ENCODE measurements at regions not wholly inside any gene's neighbourhood (a gene's known extent, or its start where the extent isn't known, plus 50 kb on each side); places are given as distances from the start of the nearest gene placed in this dataset.

- Histone ChIP-seq H3K4me3 (no peak overlapping the region), H3K27me3 (replicated peaks in 1 of 7) (no peaks in the 10 kb centered on the region), H3K9me3 (no peaks in the 10 kb centered on the region), H3K27ac (no peak overlapping the region), H3K36me3 (no peaks in the 10 kb centered on the region), H3K4me1 (peaks cover 0 to 11% (median 0%) of the 10 kb centered on the region in 6 donors)
- TF ChIP-seq CTCF (IDR thresholded peaks at IDR 0.05 in 8 of 11, conservative IDR thresholded peaks at IDR 0.05 in 3 of 11): no peak
- no peak for TF ChIP-seq POLR2AphosphoS5 (IDR thresholded peaks at IDR 0.05)
- no peak for TF ChIP-seq POLR2A (IDR thresholded peaks at IDR 0.05)
- DNase-seq: no peak
- intact Hi-C loops (cut with DNase I; ENCODE audit: low total_unique reads): no loop called here
- WGBS, 5 donors: 69 to 91% (median 87%) methylated on average over 1 of the region's 1 CpG
Observed at GRCh38 chr13:97127842-97128241, 94.3 kb upstream of the MBNL2 start.

GRCh38 chr13:97130190-97130589 lies 91.9 kb upstream of the MBNL2 start:
- Histone ChIP-seq H3K27ac (no peak overlapping the region), H3K4me3 (no peak overlapping the region), H3K36me3 (no peaks in the 10 kb centered on the region), H3K4me1 (peaks cover 0 to 7% (median 0%) of the 10 kb centered on the region in 6 donors), H3K27me3 (replicated peaks in 1 of 7) (peaks cover 0 to 3% (median 0%) of the 10 kb centered on the region in 7 donors), H3K9me3 (no peaks in the 10 kb centered on the region)
- intact Hi-C loops (cut with DNase I; ENCODE audit: low total_unique reads): no loop called here
- WGBS, 5 donors: 75 to 89% (median 84%) methylated on average over 1 of the region's 1 CpG
- no peak for DNase-seq
- no peak for TF ChIP-seq POLR2A (IDR thresholded peaks at IDR 0.05)
- TF ChIP-seq POLR2AphosphoS5 (IDR thresholded peaks at IDR 0.05): no peak
- no peak for TF ChIP-seq CTCF (IDR thresholded peaks at IDR 0.05 in 8 of 11, conservative IDR thresholded peaks at IDR 0.05 in 3 of 11)

GRCh38 chr13:97131447-97131846 lies 90.7 kb upstream of the MBNL2 start:
- DNase-seq: no peak
- Histone ChIP-seq H3K27me3 (replicated peaks in 1 of 7) (peaks cover 0 to 3% (median 0%) of the 10 kb centered on the region in 7 donors), H3K9me3 (no peaks in the 10 kb centered on the region), H3K27ac (no peak overlapping the region), H3K36me3 (no peaks in the 10 kb centered on the region), H3K4me1 (no peaks in the 10 kb centered on the region), H3K4me3 (no peak overlapping the region)
- 85 to 92% (median 89%) methylated on average over 4 of the region's 4 CpGs for WGBS, 5 donors
- TF ChIP-seq CTCF (IDR thresholded peaks at IDR 0.05 in 8 of 11, conservative IDR thresholded peaks at IDR 0.05 in 3 of 11) (no peak), POLR2AphosphoS5 (IDR thresholded peaks at IDR 0.05) (no peak), POLR2A (IDR thresholded peaks at IDR 0.05) (no peak)
- intact Hi-C loops (cut with DNase I; ENCODE audit: low total_unique reads): no loop called here

GRCh38 chr13:97133554-97133953 lies 88.6 kb upstream of the MBNL2 start:
- 91 to 96% (median 92%) methylated on average over 3 of the region's 3 CpGs for WGBS, 5 donors
- DNase-seq: no peak
- TF ChIP-seq POLR2AphosphoS5 (IDR thresholded peaks at IDR 0.05) (no peak), POLR2A (IDR thresholded peaks at IDR 0.05) (no peak), CTCF (IDR thresholded peaks at IDR 0.05 in 8 of 11, conservative IDR thresholded peaks at IDR 0.05 in 3 of 11) (no peak)
- intact Hi-C loops (cut with DNase I; ENCODE audit: low total_unique reads): no loop called here
- H3K4me3 ChIP-seq: no peak overlapping the region
- no peaks in the 10 kb centered on the region for H3K36me3 ChIP-seq
- no peaks in the 10 kb centered on the region for H3K9me3 ChIP-seq
- peaks cover 0 to 3% (median 0%) of the 10 kb centered on the region in 7 donors for H3K27me3 ChIP-seq (replicated peaks in 1 of 7)
- H3K27ac ChIP-seq: no peak overlapping the region
- no peaks in the 10 kb centered on the region for H3K4me1 ChIP-seq

All from spleen (tissue), 11 donors.